AG04450 (cell line): ENCODE measurements at regions not wholly inside any gene's neighbourhood (a gene's known extent, or its start where the extent isn't known, plus 50 kb on each side); places are given as distances from the start of the nearest gene placed in this dataset.

Experiments used
- CTCF ChIA-PET: fragments of 300-600, 350-600 bp; formaldehyde crosslinking; extraction: SDS; loops from one replicate; lab custom pipeline; 2022; ENCODE audit warnings: antibody characterized with exemption, inconsistent platforms; lab: Charles Lee
- POLR2A ChIA-PET: fragments of 350-600 bp; formaldehyde crosslinking; extraction: SDS; loops from one replicate; lab custom pipeline; 2021; ENCODE audit warnings: antibody characterized with exemption, inconsistent platforms; lab: Yijun Ruan, JAX
- DNase-seq: peaks from one replicate; pipeline ENCODE4 v3.0.0-alpha.2; 2011; ENCODE audit warnings: low read depth, low spot score
- H3K27ac ChIP-seq: one replicate; pipeline ENCODE4 v1.5.1; 2012; ENCODE audit warnings: low read depth, low read length, control low read depth
- H3K27me3 ChIP-seq: one replicate; pipeline ENCODE4 v1.6.0; 2012; ENCODE audit warnings: low read length; ENCODE audit not compliant: control insufficient read depth, insufficient read depth
- H3K4me3 ChIP-seq: 2 replicates; pipeline ENCODE4 v1.5.1; 2011; ENCODE audit warnings: mild to moderate bottlenecking, low read depth, low read length, control low read depth
- H3K9me3 ChIP-seq: 2 replicates; pipeline ENCODE4 v1.5.1; 2012; ENCODE audit warnings: low read length; ENCODE audit not compliant: control insufficient read depth, insufficient read depth
- CTCF ChIP-seq: IDR thresholded peaks from 2 replicates; pipeline ENCODE4 v1.5.1; 2011; ENCODE audit warnings: low read depth, low read length, control low read depth, inconsistent platforms

GRCh38 chr13:105709181-105709580, 826.3 kb downstream of the EFNB2 start:
- Histone ChIP-seq H3K9me3 (no peaks in the 10 kb centered on the region), H3K27ac (no peak overlapping the region), H3K4me3 (no peak overlapping the region), H3K27me3 (no peaks in the 10 kb centered on the region)
- ChIA-PET CTCF (no interaction called here), POLR2A (no interaction called here)
- no peak for DNase-seq
- TF ChIP-seq CTCF = no peak

- CTCF ChIA-PET = no interaction called here
- H3K27ac ChIP-seq = no peak overlapping the region
These were observed 831.6 kb downstream of the EFNB2 start for GRCh38 chr13:105703843-105704242.

GRCh38 chr13:105702441-105702840, 833.0 kb downstream of the EFNB2 start:
- ChIA-PET POLR2A (no interaction called here), CTCF (interaction anchor here (0.6 kb wide), 1 partner anchor 88 kb away, joined by 3 read pairs; no protein-coding TSS in a partner anchor)
- TF ChIP-seq CTCF = no peak
- Histone ChIP-seq H3K27me3 (no peaks in the 10 kb centered on the region), H3K4me3 (no peak overlapping the region), H3K9me3 (no peaks in the 10 kb centered on the region), H3K27ac (no peak overlapping the region)
- no peak for DNase-seq

More at GRCh38 chr13:105703843-105704242, 831.6 kb downstream of the EFNB2 start:
- H3K9me3 ChIP-seq = no peaks in the 10 kb centered on the region
- no peaks in the 10 kb centered on the region for H3K27me3 ChIP-seq
- H3K4me3 ChIP-seq = no peak overlapping the region
- POLR2A ChIA-PET = no interaction called here
- TF ChIP-seq CTCF = no peak
- DNase-seq = no peak

GRCh38 chr13:105692769-105693168, 842.7 kb downstream of the EFNB2 start:
- ChIA-PET POLR2A (no interaction called here), CTCF (no interaction called here)
- no peak for DNase-seq
- no peak for TF ChIP-seq CTCF
- no peaks in the 10 kb centered on the region for H3K9me3 ChIP-seq
- no peak overlapping the region for H3K4me3 ChIP-seq
- no peaks in the 10 kb centered on the region for H3K27me3 ChIP-seq
- no peak overlapping the region for H3K27ac ChIP-seq

- Histone ChIP-seq H3K27me3 (no peaks in the 10 kb centered on the region), H3K4me3 (no peak overlapping the region), H3K9me3 (no peaks in the 10 kb centered on the region), H3K27ac (no peak overlapping the region)
- no peak for TF ChIP-seq CTCF
- ChIA-PET CTCF (no interaction called here), POLR2A (no interaction called here)
- no peak for DNase-seq
These were observed 851.2 kb downstream of the EFNB2 start for GRCh38 chr13:105684216-105684615.
